ENCODE measurements at regions not wholly inside any gene's neighbourhood (a gene's known extent, or its start where the extent isn't known, plus 50 kb on each side); places are given as distances from the start of the nearest gene placed in this dataset.

DNA sequence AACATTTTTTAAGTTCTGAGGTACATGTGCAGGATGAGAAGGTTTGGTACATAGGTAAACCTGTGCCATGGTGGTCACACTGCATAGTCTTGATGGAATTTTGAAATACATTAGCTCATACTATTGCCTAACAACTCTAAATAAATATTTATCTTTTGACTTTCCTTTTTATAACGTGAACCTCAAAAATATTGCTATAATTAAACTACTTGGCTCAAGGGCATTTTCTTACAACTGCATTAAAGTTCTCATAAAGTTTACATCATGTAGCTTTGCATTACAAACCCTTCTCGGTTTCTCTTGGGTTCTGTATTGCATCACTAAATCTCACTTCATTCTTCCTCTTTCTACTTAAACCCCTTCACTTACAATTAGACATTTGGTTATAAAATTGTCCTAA, 636.0 kb upstream of the PTCHD4 start:
- Histone ChIP-seq H3K9me3 (ENCODE audit: insufficient read depth, low read depth) (peaks cover 10% of the 10 kb centered on the region), H4K20me1 (ENCODE audit: insufficient read depth) (no peaks in the 10 kb centered on the region), H3K4me3 (no peak overlapping the region), H3K79me2 (ENCODE audit: low read depth) (no peaks in the 10 kb centered on the region), H2AFZ (no peak overlapping the region), H3K9me2 (ENCODE audit: insufficient read depth) (no peaks in the 10 kb centered on the region), H3K27ac (peak overlapping the region; percentile 78), H3K36me3 (ENCODE audit: low read depth) (no peaks in the 10 kb centered on the region), H3K4me1 (replicated peaks; ENCODE audit: insufficient read depth) (peaks cover 25% of the 10 kb centered on the region), H3K27me3 (ENCODE audit: insufficient read depth, low read depth) (no peaks in the 10 kb centered on the region), H3K4me2 (peak overlapping the region; percentile 33), H3F3A (ENCODE audit: insufficient read depth, low read depth) (peaks cover 13% of the 10 kb centered on the region)
- intact Hi-C loops (cut with micrococcal nuclease; ENCODE audit: unreplicated experiment) = no loop called here
- no TSS peak for BruUV-seq (replicated peaks)
- POLR2A ChIA-PET (ENCODE audit: unreplicated experiment) = no interaction called here
- TF ChIP-seq CTCF (conservative IDR thresholded peaks at IDR 0.05) (no peak), EZH2 (IDR thresholded peaks at IDR 0.05; ENCODE audit: low read depth) (no peak)
- CTCF ChIA-PET = no interaction called here
- DNase-seq = peak in 1 of 2 experiments; percentile 81

DNA sequence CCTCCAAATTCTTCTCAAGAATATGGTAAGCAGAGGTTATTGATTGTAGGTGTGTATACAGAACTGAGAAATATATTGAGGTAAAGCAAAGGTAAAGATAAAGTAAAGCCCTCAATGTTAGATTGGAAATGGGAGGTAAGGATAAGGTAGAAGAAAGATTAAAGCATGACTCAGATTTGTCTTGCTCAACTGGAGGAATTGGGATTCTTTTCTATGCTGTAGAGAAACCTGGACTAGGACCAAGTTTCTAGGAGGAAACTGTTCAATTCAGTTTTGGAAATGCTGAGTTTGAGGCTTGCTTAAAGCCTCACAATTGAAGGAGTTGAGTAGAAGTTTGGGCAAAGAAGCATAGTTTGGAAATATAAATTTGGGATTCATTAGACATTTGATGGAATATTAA, 634.0 kb upstream of the PTCHD4 start:
- Histone ChIP-seq H2AFZ (0 out of 2 replicates have a peak overlapping the region, but pooled peaks have one; percentile 32), H3K4me1 (replicated peaks; ENCODE audit: insufficient read depth) (peaks cover 25% of the 10 kb centered on the region), H4K20me1 (ENCODE audit: insufficient read depth) (no peaks in the 10 kb centered on the region), H3K36me3 (ENCODE audit: low read depth) (no peaks in the 10 kb centered on the region), H3K27me3 (ENCODE audit: insufficient read depth, low read depth) (no peaks in the 10 kb centered on the region), H3K4me3 (no peak overlapping the region), H3K79me2 (ENCODE audit: low read depth) (no peaks in the 10 kb centered on the region), H3K27ac (peak overlapping the region; percentile 37), H3K9me2 (ENCODE audit: insufficient read depth) (no peaks in the 10 kb centered on the region), H3K9me3 (ENCODE audit: insufficient read depth, low read depth) (peaks cover 10% of the 10 kb centered on the region), H3F3A (ENCODE audit: insufficient read depth, low read depth) (peaks cover 13% of the 10 kb centered on the region), H3K4me2 (0 out of 2 replicates have a peak overlapping the region, but pooled peaks have one; percentile 7)
- peak in 1 of 2 experiments; percentile 59 for DNase-seq
- TF ChIP-seq CTCF (conservative IDR thresholded peaks at IDR 0.05) = no peak
- no peak for TF ChIP-seq EZH2 (IDR thresholded peaks at IDR 0.05; ENCODE audit: low read depth)
- intact Hi-C loops (cut with micrococcal nuclease; ENCODE audit: unreplicated experiment) = no loop called here
- no TSS peak for BruUV-seq (replicated peaks)
- ChIA-PET CTCF (no interaction called here), POLR2A (ENCODE audit: unreplicated experiment) (no interaction called here)

GRCh38 chr6:48743738-48744137, 632.7 kb upstream of the PTCHD4 start:
- Histone ChIP-seq H2AFZ (no peak overlapping the region), H4K20me1 (ENCODE audit: insufficient read depth) (no peaks in the 10 kb centered on the region), H3F3A (ENCODE audit: insufficient read depth, low read depth) (peaks cover 13% of the 10 kb centered on the region), H3K9me2 (ENCODE audit: insufficient read depth) (no peaks in the 10 kb centered on the region), H3K36me3 (ENCODE audit: low read depth) (no peaks in the 10 kb centered on the region), H3K9me3 (ENCODE audit: insufficient read depth, low read depth) (peaks cover 10% of the 10 kb centered on the region), H3K79me2 (ENCODE audit: low read depth) (no peaks in the 10 kb centered on the region), H3K4me2 (no peak overlapping the region), H3K4me3 (no peak overlapping the region), H3K4me1 (replicated peaks; ENCODE audit: insufficient read depth) (peaks cover 25% of the 10 kb centered on the region), H3K27me3 (ENCODE audit: insufficient read depth, low read depth) (no peaks in the 10 kb centered on the region), H3K27ac (no peak overlapping the region)
- ChIA-PET CTCF (no interaction called here), POLR2A (ENCODE audit: unreplicated experiment) (no interaction called here)
- TF ChIP-seq EZH2 (IDR thresholded peaks at IDR 0.05; ENCODE audit: low read depth) (no peak), CTCF (conservative IDR thresholded peaks at IDR 0.05) (no peak)
- no peak for DNase-seq
- intact Hi-C loops (cut with micrococcal nuclease; ENCODE audit: unreplicated experiment) = no loop called here
- BruUV-seq (replicated peaks) = no TSS peak

All from PC-9 (cell line).